ENCODE measurements at regions not wholly inside any gene's neighbourhood (a gene's known extent, or its start where the extent isn't known, plus 50 kb on each side); places are given as distances from the start of the nearest gene placed in this dataset.

- no TSS peak for BruUV-seq (replicated peaks)
- dilution Hi-C loops (cut with MboI; ENCODE audit: extremely low pct_ligation_motif_present, low sequenced_read_pairs), result no loop called here
- FAIRE-seq, result peak; percentile 86
Observed at GRCh38 chr9:75238311-75238976, 150.1 kb downstream of the OSTF1 start.

More at GRCh38 chr9:75238311-75238976, 150.1 kb downstream of the OSTF1 start:
- H3K9me3 ChIP-seq (replicated peaks; ENCODE audit: control insufficient read depth, insufficient read depth, low read length), result no peaks in the 10 kb centered on the region
- no peak overlapping the region for H2AFZ ChIP-seq (ENCODE audit: low read depth, low read length)
- POLR2A ChIA-PET, result no interaction called here
- H3K4me2 ChIP-seq (ENCODE audit: insufficient read depth, low read length), result no peak overlapping the region
- H3K4me3 ChIP-seq (replicated peaks in 1 of 3; ENCODE audit: insufficient read depth in 1 of 3, low read depth in 1 of 3, low read length in 3 of 3), result no peak overlapping the region
- DNase-seq (ENCODE audit: low read depth, low spot score), result peak; percentile 71
- no peaks in the 10 kb centered on the region for H4K20me1 ChIP-seq (replicated peaks; ENCODE audit: control insufficient read depth, extremely low read depth, insufficient read depth, low read length)
- no peak overlapping the region for H3K27ac ChIP-seq (ENCODE audit: insufficient read depth, low read depth, low read length)
- H3K36me3 ChIP-seq (ENCODE audit: control insufficient read depth in 2 of 2, extremely low read depth in 1 of 2, insufficient read depth in 2 of 2, low read length in 2 of 2), result no peaks in the 10 kb centered on the region
- peaks cover 0 to 3% of the 10 kb centered on the region in 2 experiments for H3K27me3 ChIP-seq (ENCODE audit: control insufficient read depth in 2 of 2, insufficient read depth in 2 of 2, low read length in 2 of 2)
- CTCF ChIA-PET, result interaction anchor here (0.6 to 6.4 kb wide), 11 partner anchors 10 to 468 kb away, joined by 3 to 59 read pairs (median 4); no protein-coding TSS in a partner anchor
- H3K4me1 ChIP-seq (ENCODE audit: control insufficient read depth, extremely low read depth, insufficient read depth, low read length), result no peaks in the 10 kb centered on the region
- TF ChIP-seq GATA2 (IDR thresholded peaks at IDR 0.05; ENCODE audit: insufficient read depth, insufficient read length, low read depth, low read length) (no peak), CTCF (IDR thresholded peaks at IDR 0.05; ENCODE audit: extremely low read depth in 1 of 2, insufficient read depth in 1 of 2, low read depth in 1 of 2, low read length in 2 of 2) (peak; percentile 54 to 57)
- no peak overlapping the region for H3K9ac ChIP-seq (replicated peaks; ENCODE audit: extremely low read depth, insufficient read depth, low read length)
- no peaks in the 10 kb centered on the region for H3K79me2 ChIP-seq (ENCODE audit: control insufficient read depth, insufficient read depth, low read length)
- intact Hi-C loops (cut with micrococcal nuclease), result loop anchor here (1.0 to 5.0 kb wide), 4 partner anchors 37 to 464 kb away; partner anchors contain the start of genes NMRK1 and OSTF1
- H3K9me1 ChIP-seq (replicated peaks; ENCODE audit: control insufficient read depth, extremely low read depth, insufficient read depth, low read length), result no peaks in the 10 kb centered on the region
